A549 (cell line): ENCODE measurements at regions not wholly inside any gene's neighbourhood (a gene's known extent, or its start where the extent isn't known, plus 50 kb on each side); places are given as distances from the start of the nearest gene placed in this dataset.
"Not testable (repeated sequence)": the region's sequence is repeated elsewhere in the genome, so short reads cannot be mapped to it uniquely, and the experiment has no call there.

Experiments
- ATAC-seq, 2 experiments: fragments of 200-7000 bp in 1 of 2; fragments of >200 bp in 1 of 2; cut with Nextera tagmentation in 1 of 2; cut with Tn5 transposase in 1 of 2; 3 replicates each; pipeline versions ENCODE4 v1.8.0 to v1.9.1; 2018 to 2020; ENCODE audit warnings: mild to moderate bottlenecking in 1 of 2, moderate library complexity in 1 of 2
- CTCF ChIA-PET: fragments of 300-600 bp; sonication (Branson Sonifier 250); formaldehyde crosslinking; extraction: SDS; loops from one replicate; lab custom pipeline; 2021; ENCODE audit warnings: antibody characterized with exemption, inconsistent platforms; lab: Yijun Ruan, JAX
- POLR2A ChIA-PET: fragments of 350-600 bp; formaldehyde crosslinking; extraction: SDS; loops from one replicate; lab custom pipeline; 2021; ENCODE audit warnings: antibody characterized with exemption, inconsistent platforms; lab: Yijun Ruan, JAX
- DNase-seq, 2 experiments: peaks; one replicate each; pipeline versions ENCODE4 v3.0.0 to v3.0.0-alpha.2; 2011 to 2016; ENCODE audit warnings: low read depth in 1 of 2, low spot score in 1 of 2
- FAIRE-seq: peaks from 2 replicates; lab custom pipeline; 2011; peaks lifted over from hg19 to GRCh38; lab: Jason Lieb, UNC
- H3K27ac ChIP-seq, 2 experiments: fragments of >200 bp; sonication (Bioruptor Twin); formaldehyde crosslinking; 3 replicates each; pipeline ENCODE4 v1.5.1; 2016 to 2017
- H3K4me1 ChIP-seq: fragments of >200 bp; sonication (Bioruptor Twin); formaldehyde crosslinking; 3 replicates; pipeline ENCODE4 v1.6.1; 2016
- H3K4me2 ChIP-seq: fragments of >200 bp; sonication (Bioruptor Twin); formaldehyde crosslinking; 3 replicates; pipeline ENCODE4 v1.6.1; 2016
- H3K4me3 ChIP-seq: fragments of >200 bp; sonication (Bioruptor Twin); formaldehyde crosslinking; 3 replicates; pipeline ENCODE4 v1.5.1; 2016
- H3K9me3 ChIP-seq: fragments of >200 bp; sonication (Bioruptor Twin); formaldehyde crosslinking; 3 replicates; pipeline ENCODE4 v1.6.1; 2016
- ATOH8 ChIP-seq: fragments of 250-450 bp; sonication (Bioruptor Pico); IDR thresholded peaks from 2 replicates; pipeline ENCODE4 v1.5.0; 2020; ENCODE audit warnings: low read depth, mild to moderate bottlenecking, moderate library complexity
- BCL3 ChIP-seq: fragments of >200 bp; sonication (Bioruptor Twin); formaldehyde crosslinking; IDR thresholded peaks from 3 replicates; pipeline ENCODE4 v1.6.1; 2016
- CHD4 ChIP-seq: fragments of 200-600 bp; sonication (generic); IDR thresholded peaks from 2 replicates; pipeline ENCODE4 v1.6.1; 2016; ENCODE audit warnings: antibody characterized with exemption, mild to moderate bottlenecking, borderline replicate concordance
- EHF ChIP-seq: fragments of 250-450 bp; sonication (Bioruptor Pico); IDR thresholded peaks from 2 replicates; pipeline ENCODE4 v1.5.0; 2020; ENCODE audit warnings: mild to moderate bottlenecking
- EP300 ChIP-seq, 2 experiments: fragments of >200 bp; sonication (Bioruptor Twin); formaldehyde crosslinking; IDR thresholded peaks; 2 replicates in 1 of 2; 3 replicates in 1 of 2; pipeline ENCODE4 v1.6.1; 2016 to 2017
- FOSB ChIP-seq: fragments of 250-450 bp; sonication (Bioruptor Pico); IDR thresholded peaks from 2 replicates; pipeline ENCODE4 v1.5.0; 2020; ENCODE audit warnings: mild to moderate bottlenecking, moderate library complexity
- FOSL2 ChIP-seq, 2 experiments: fragments of 450-650 bp in 1 of 2; fragments of >200 bp in 1 of 2; sonication (Bioruptor Twin) in 1 of 2; formaldehyde crosslinking; IDR thresholded peaks; 2 replicates each; pipeline versions ENCODE4 v1.5.0 to v1.6.1; 2016 to 2020; ENCODE audit warnings: mild to moderate bottlenecking in 1 of 2, moderate library complexity in 1 of 2
- FOXS1 ChIP-seq: fragments of 250-450 bp; sonication (Bioruptor Pico); IDR thresholded peaks from 2 replicates; pipeline ENCODE4 v1.5.0; 2020; ENCODE audit warnings: mild to moderate bottlenecking, moderate library complexity
- GATA3 ChIP-seq: IDR thresholded peaks from 2 replicates; pipeline ENCODE4 v1.6.1; 2012; ENCODE audit warnings: borderline replicate concordance
- HOXB13 ChIP-seq: fragments of 250-450 bp; sonication (Bioruptor Pico); IDR thresholded peaks from 2 replicates; pipeline ENCODE4 v1.5.0; 2020; ENCODE audit warnings: low read depth, mild to moderate bottlenecking, moderate library complexity
- HOXB5 ChIP-seq: fragments of 250-450 bp; sonication (Bioruptor Pico); IDR thresholded peaks from 2 replicates; pipeline ENCODE4 v1.5.0; 2020; ENCODE audit warnings: mild to moderate bottlenecking, moderate library complexity
- JUN ChIP-seq, 2 experiments: fragments of >200 bp; sonication (Bioruptor Twin); formaldehyde crosslinking; IDR thresholded peaks; 2 replicates in 1 of 2; 3 replicates in 1 of 2; pipeline ENCODE4 v1.6.1; 2016 to 2017
- JUNB ChIP-seq: fragments of >200 bp; sonication (Bioruptor Twin); formaldehyde crosslinking; IDR thresholded peaks from 2 replicates; pipeline ENCODE4 v1.6.1; 2016
- KDM5A ChIP-seq: fragments of 200-600 bp; sonication (generic); IDR thresholded peaks from 2 replicates; pipeline ENCODE4 v1.6.1; 2016; ENCODE audit warnings: antibody characterized with exemption, mild to moderate bottlenecking
- MAFK ChIP-seq: fragments of 450-650 bp; IDR thresholded peaks from 2 replicates; pipeline ENCODE4 v1.6.1; 2014; ENCODE audit not compliant: partially characterized antibody
- MAX ChIP-seq: IDR thresholded peaks from 2 replicates; pipeline ENCODE4 v1.6.1; 2012
- MYC ChIP-seq: IDR thresholded peaks from 2 replicates; pipeline ENCODE4 v1.6.1; 2012; ENCODE audit warnings: mild to moderate bottlenecking, inconsistent platforms, low read length, improper control_type of control experiment, borderline replicate concordance
- NFE2L2 ChIP-seq: fragments of 150-350 bp; conservative IDR thresholded peaks from 2 replicates; pipeline ENCODE4 v1.6.1; 2014; ENCODE audit warnings: low read length
- NPAS2 ChIP-seq: fragments of 250-450 bp; sonication (Bioruptor Pico); IDR thresholded peaks from 2 replicates; pipeline ENCODE4 v1.8.0; 2022; ENCODE audit warnings: mild to moderate bottlenecking, moderate library complexity, borderline replicate concordance
- POLR2AphosphoS2 ChIP-seq: conservative IDR thresholded peaks from 2 replicates; pipeline ENCODE4 v1.6.1; 2012; ENCODE audit warnings: low read length, improper control_type of control experiment, inconsistent platforms
- RAD21 ChIP-seq, 2 experiments: fragments of >200 bp in 1 of 2; sonication (Bioruptor Twin) in 1 of 2; formaldehyde crosslinking in 1 of 2; IDR thresholded peaks in 1 of 2; conservative IDR thresholded peaks in 1 of 2; 2 replicates in 1 of 2; 3 replicates in 1 of 2; pipeline ENCODE4 v1.6.1; 2012 to 2018; ENCODE audit warnings: inconsistent platforms in 1 of 2
- RNF2 ChIP-seq: fragments of 200-600 bp; sonication (generic); IDR thresholded peaks from 2 replicates; pipeline ENCODE4 v1.6.1; 2016; ENCODE audit warnings: low read depth, mild to moderate bottlenecking, antibody characterized with exemption, moderate library complexity, borderline replicate concordance
- SMC3 ChIP-seq: fragments of >200 bp; sonication (Bioruptor Twin); formaldehyde crosslinking; IDR thresholded peaks from 3 replicates; pipeline ENCODE4 v1.6.1; 2018; ENCODE audit warnings: inconsistent platforms
- SREBF2 ChIP-seq: fragments of 450-650 bp; IDR thresholded peaks from 2 replicates; pipeline ENCODE4 v1.6.1; 2014; ENCODE audit warnings: mild to moderate bottlenecking, moderate library complexity
- TFCP2L1 ChIP-seq: fragments of 250-450 bp; sonication (Bioruptor Pico); IDR thresholded peaks from 2 replicates; pipeline ENCODE4 v1.5.0; 2021; ENCODE audit warnings: mild to moderate bottlenecking
- WGBS: methylation state at CpG from one replicate; pipeline ENCODE4 v1.1.6; 2017; ENCODE audit errors: missing lambda C conversion rate; 5-methylcytosine and 5-hydroxymethylcytosine counted together

GRCh38 chr5:17374973-17375742 lies 122.9 kb upstream of the TAF11L2 start:
- no peak for FAIRE-seq
- peak overlapping the region; percentile 53 for H3K4me3 ChIP-seq
- CTCF ChIA-PET: interaction anchor here (1.4 kb wide), 1 partner anchor 159 kb away, joined by 4 read pairs; no protein-coding TSS in a partner anchor

GRCh38 chr5:17375886-17376285 lies 122.1 kb upstream of the TAF11L2 start:
- not testable (repeated sequence) for FAIRE-seq, ATAC-seq, H3K9me3 ChIP-seq, H3K4me3 ChIP-seq, DNase-seq
- POLR2A ChIA-PET: interaction anchor here (0.6 kb wide), 1 partner anchor 74 kb away, joined by 3 read pairs; no protein-coding TSS in a partner anchor
- CTCF ChIA-PET: interaction anchor here (1.4 kb wide), 1 partner anchor 160 kb away, joined by 4 read pairs; no protein-coding TSS in a partner anchor
- WGBS: 95% methylated on average over 2 of the region's 2 CpGs
- H3K27ac ChIP-seq: peak overlapping the region; percentile 93 to 94
- peaks cover 51% of the 10 kb centered on the region for H3K4me1 ChIP-seq
- peak overlapping the region; percentile 97; the same call in 2 of the 3 replicates for H3K4me2 ChIP-seq

More at GRCh38 chr5:17374973-17375742, 122.9 kb upstream of the TAF11L2 start:
- ATAC-seq (peak; percentile 89 to 95), DNase-seq (peak; percentile 80 to 95)
- 0% methylated on average over 10 of the region's 10 CpGs for WGBS
- peak; percentile 56; the same call in 1 of the 2 replicates for TF ChIP-seq FOXS1 (CRISPR knock-in tag)
- no peak for TF ChIP-seq SREBF2
- TF ChIP-seq NFE2L2: peak; percentile 34; the same call in 1 of the 2 replicates
- no peak for TF ChIP-seq RNF2
- TF ChIP-seq EHF (CRISPR knock-in tag): no peak
- peak; percentile 83 for TF ChIP-seq MAFK
- TF ChIP-seq SMC3: peak; percentile 40; the same call in 1 of the 3 replicates
- no peak for TF ChIP-seq POLR2AphosphoS2
- TF ChIP-seq HOXB13 (CRISPR knock-in tag): peak; percentile 60; the same call in 1 of the 2 replicates
- peak; percentile 76; the same call in 1 of the 2 replicates for TF ChIP-seq TFCP2L1 (CRISPR knock-in tag)
- peak; percentile 88 for TF ChIP-seq GATA3
- TF ChIP-seq KDM5A: no peak
- TF ChIP-seq JUN (IDR thresholded peaks at IDR 0.05): peak; percentile 55 to 84; a peak in 4 of 5 replicates
- peak; percentile 57 to 67; a peak in 2 of 5 replicates for TF ChIP-seq EP300 (IDR thresholded peaks at IDR 0.05)
- TF ChIP-seq RAD21 (conservative IDR thresholded peaks at IDR 0.05 in 1 of 2, IDR thresholded peaks at IDR 0.05 in 1 of 2): peak; percentile 18 to 45; a peak in 4 of 5 replicates
- peak; percentile 15; the same call in 1 of the 2 replicates for TF ChIP-seq MYC
- TF ChIP-seq FOSB (CRISPR knock-in tag): peak; percentile 29; the same call in 1 of the 2 replicates
- peak; percentile 60 for TF ChIP-seq FOSL2 (IDR thresholded peaks at IDR 0.05)
- TF ChIP-seq FOSL2 (CRISPR knock-in tag; IDR thresholded peaks at IDR 0.05): peak; percentile 87
- 0 out of 2 replicates have a peak, but pooled peaks have one; percentile 27 for TF ChIP-seq ATOH8 (CRISPR knock-in tag)
- TF ChIP-seq BCL3: peak; percentile 39; the same call in 1 of the 3 replicates
- TF ChIP-seq NPAS2 (CRISPR knock-in tag): peak; percentile 41; the same call in 1 of the 2 replicates
- peak; percentile 27; the same call in 1 of the 2 replicates for TF ChIP-seq HOXB5 (CRISPR knock-in tag)
- TF ChIP-seq MAX: peak; percentile 53
- TF ChIP-seq JUNB: peak; percentile 62; the same call in 1 of the 2 replicates
- TF ChIP-seq CHD4: no peak
- Histone ChIP-seq H3K4me1 (peaks cover 45% of the 10 kb centered on the region), H3K4me2 (peak overlapping the region; percentile 97), H3K9me3 (no peaks in the 10 kb centered on the region), H3K27ac (peak overlapping the region; percentile 93 to 94)
- POLR2A ChIA-PET: interaction anchor here (0.6 to 2.4 kb wide), 2 partner anchors 69 to 73 kb away, joined by 3 to 17 read pairs; no protein-coding TSS in a partner anchor
